Cerebellar nuclear complex (tissue), 1 donor: ENCODE measurements at regions not wholly inside any gene's neighbourhood (a gene's known extent, or its start where the extent isn't known, plus 50 kb on each side); places are given as distances from the start of the nearest gene placed in this dataset.

Experiments
- DNase-seq, 2 experiments: peaks; one replicate each; lab custom pipeline; 2025; lab: John Stamatoyannopoulos, UW

DNA sequence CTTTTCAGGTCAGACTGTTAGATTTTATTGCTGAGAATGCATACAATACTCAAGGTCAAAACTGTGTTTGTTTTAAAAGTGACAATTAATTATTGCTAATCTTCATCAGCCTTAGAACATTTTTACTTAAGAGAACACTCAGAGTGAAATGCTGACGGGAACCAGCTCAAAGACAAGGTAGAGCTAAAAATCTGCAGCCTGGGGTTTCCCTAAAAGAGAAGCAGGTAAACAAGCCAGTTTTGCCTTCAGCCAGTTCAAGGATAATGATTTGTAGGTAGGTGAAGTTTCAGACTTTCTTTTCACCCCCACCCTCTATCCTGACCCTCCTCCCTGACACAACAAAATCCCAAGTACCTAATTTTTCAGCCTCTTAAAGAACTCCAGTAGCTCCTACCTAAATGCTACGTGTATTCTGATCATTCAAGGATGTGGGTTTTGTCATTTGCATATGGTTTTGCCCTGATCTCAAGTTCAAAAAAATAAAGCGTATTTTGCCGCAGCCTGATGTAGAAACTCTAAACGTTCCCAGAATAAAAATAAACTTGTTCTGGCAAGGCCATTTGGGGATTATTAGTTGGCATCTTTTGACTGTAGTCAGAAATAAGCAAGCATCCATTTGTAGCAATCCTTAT, 407.2 kb downstream of the EFNA5 start:
- no peak for DNase-seq

DNA sequence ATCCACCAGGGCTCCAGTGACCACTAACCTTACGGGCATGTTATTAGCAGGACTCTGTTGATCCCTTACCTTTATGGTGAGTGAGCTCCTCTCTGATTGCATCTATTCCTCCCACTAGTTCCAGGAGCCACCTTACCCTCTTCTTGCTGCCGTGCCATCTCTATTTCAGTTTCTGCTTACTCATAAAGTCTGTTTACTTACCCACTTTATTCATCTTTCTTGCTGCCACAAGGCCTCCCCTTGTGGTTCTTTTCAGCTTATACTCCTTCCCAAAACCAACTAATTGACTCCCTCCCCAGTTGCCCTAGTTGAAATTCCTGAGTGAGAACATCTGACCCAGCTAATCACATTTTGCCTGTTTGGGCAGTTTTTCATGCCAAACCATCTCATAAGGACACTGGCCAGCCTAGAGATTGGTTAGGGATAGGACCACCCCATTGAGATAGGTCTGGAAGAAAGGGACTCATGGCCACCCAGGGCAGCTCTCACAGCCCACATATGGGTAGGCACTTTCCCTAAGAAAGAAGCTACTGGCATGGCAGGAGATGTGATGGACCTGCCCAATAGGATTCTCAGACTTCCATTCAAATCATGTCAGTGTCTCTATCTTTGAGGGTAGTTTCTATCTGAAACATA, 412.7 kb downstream of the EFNA5 start:
- DNase-seq = no peak

DNA sequence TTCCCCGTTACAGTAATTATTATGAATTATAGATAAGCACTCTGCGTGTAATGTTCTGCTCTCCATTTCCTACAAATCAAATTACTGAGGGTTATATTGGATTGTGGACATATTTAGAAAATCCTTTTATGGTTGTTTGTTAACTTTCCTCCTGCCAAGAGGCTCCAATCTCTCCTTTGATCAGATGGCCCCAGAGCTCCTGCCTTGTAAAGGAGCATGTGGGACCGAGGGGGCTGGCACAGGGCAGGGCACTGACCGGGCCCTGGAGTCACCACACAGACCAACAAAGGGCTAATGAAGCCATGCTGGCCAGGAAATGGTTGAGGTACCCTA, 415.9 kb downstream of the EFNA5 start:
- DNase-seq = no peak

DNA sequence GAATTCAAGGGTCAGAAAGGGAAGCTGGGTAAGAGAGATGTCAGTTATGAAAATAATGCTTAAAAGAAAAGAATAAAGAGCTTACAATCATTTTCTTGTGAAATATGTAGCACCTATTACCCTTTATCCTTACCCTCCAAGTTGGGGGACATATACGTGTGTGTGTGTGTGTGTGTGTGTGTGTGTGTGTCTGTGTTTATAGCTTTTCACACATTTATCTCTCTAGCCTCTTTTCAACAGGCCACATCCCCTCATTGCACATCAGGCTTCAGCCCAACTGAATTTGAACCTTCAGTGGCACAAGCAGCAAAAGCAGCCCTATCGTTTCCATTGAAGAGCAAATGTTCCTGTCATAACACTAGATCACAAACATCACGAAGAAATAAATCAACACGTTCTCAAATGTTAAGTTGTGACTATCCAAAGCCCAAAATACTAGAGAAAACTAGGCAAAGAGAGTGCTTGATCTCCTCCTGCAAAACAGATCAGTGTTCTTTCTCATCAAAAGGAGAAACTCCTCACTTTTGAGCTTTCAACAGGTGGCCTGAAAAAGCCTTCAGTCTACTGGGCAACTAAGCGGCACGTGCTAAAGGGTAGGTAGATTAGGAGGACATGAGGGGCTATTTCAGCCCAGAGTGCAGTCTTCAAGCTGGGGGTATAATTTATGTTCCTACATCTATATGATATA, 416.4 kb downstream of the EFNA5 start:
- no peak for DNase-seq

DNA sequence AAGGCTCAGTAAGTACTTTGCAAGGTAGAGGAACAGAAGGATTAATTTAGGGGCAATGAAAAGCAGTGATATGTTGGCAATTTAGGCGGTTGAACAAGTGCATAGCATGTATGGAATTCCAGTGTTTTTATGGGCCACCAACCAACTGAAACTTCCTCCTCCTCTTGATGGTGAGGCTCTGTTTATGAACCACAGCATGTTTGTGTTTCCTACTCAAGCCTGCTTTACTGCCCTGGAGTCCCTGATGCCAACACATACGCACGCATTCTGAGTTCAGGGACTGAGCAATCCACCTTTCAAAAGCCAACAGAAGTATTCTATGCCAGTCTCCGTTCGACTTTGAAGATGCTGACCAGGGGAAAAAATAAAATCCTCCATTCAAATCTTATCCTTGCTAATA, 417.5 kb downstream of the EFNA5 start:
- DNase-seq = no peak

DNA sequence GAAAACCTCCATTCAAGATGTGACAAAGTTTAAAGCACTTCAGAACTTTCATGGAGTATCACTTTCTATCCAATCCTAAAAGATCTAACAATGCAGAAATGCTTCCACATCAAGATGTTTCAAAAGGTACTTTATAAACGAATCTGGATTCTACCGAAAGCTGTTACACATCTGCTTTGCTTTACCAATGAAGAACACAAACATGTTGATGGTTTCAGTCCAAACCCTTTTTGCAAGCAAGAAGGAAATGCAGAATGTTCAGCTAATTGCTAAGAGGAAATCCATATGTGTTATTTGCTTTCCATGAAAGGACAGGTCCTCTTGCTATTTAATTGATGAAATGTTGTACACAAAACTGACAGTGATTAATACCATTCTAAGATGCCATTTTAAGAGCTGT, 419.6 kb downstream of the EFNA5 start:
- DNase-seq = no peak

DNA sequence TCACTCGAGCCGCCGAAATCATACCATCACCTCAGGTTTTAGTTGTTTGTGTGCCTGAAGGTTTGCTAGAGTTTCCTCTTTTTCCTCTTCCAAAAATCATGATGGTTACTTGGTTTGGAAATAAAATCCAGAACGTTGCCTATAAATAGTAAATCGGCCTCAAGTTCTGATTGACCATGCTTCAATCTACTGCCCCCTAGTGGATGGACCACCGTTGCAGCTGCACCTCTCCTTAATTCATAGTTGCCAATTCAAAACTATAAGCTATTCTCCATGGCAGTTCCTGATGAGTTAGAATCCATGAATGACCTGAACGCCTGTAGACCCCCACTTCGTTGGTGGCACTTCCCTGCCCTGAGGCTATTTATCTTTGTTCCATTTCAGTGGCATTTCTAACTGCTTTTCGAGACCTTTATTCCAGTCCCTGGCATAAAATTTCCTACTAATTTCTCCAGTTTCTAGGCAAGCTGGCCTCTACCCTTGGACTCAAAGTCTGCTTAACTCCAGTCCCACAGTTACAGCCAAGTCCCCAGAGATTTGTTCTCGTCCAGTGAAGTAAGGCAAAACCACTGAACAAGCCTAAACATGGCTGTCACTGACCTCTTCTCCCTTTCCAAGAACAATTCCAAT, 422.6 kb downstream of the EFNA5 start:
- DNase-seq = no peak

DNA sequence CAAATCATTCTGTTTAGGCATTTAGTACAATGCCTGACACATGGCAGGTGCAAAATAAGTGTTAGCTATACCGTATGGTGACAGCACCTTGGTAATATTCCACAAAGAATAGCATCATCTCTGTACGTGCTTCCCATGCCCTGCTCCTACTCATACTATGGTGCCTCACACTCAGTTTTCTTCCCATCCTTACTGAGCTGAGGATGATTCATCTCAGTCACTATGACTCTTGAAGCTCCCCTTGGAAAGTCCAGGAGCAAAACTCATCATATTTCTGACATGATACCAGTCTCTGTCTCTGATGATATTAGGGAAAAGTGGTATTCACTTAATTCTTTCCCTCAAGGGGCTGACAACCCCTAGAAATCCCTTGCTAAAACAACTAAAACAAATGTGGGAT, 423.3 kb downstream of the EFNA5 start:
- no peak for DNase-seq

DNA sequence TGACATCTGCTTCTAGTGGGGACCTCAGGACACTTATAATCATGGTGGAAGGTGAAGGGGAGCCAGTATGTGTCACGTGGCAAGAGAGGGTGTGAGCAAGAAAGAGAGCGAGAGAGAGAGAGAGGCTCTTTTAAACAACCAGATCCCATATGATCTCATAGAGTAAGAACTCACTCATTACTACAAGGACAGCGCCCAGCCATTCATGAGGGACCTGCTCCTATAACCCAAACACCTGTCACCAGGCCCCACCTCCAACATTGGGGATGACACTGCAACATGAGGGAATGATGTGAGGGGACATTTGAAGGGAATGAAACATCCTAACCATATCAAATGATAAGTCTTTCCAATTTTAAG, 427.5 kb downstream of the EFNA5 start:
- DNase-seq = no peak

DNA sequence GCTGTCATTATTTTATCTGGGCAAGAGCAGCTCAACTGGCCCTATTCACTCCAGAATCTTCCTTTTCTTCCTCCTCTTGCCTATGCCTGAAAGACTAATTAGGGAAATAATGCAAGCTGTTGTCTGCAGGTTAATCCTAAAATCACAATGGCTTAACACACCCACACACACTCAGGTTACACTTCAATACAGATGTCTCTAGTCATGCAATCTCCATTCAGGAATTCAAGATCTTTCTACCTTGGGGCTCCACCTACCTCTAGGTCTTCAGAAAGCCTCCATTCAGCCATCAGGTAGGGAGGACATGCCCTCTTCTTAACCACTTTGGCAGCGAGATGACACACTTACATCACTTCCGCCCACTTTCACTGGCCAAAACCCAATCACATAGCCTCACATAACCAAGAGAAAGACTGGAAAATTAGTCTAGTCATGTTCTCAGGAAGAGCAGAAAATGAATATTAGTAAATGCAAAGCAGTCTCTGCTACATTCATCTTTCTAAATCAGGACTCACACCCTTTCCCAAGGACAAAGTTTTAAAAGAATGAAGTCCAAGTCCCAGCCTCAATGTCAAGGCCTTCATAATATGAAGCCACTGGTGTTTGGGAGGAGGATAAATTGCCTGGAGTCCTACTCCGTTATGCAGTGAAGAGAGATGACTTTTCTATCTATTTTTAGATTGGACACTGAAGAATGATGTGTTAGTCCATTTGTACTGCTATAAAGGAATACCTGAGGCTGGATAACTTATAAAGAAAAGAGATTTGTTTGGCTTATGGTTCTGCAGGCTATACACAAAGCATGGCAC, 428.1 kb downstream of the EFNA5 start:
- DNase-seq = no peak

DNA sequence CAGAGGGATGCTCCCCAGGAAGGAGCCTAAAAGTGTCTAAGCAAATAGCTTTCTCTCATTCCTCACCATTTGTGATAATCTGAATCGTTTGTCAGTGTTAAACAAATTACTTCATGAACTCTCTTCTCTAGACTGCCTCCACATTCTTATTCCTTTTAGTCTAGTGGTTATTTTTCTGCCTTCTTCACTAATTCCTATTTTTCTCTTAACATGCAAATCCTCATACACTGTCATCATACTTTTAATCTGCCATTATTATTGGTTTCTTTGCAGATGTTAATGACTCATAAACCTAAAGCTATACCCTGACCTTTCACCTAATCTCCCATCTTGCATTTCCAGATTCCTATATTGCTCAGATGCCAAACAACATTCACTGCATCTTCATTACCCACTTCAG, 428.9 kb downstream of the EFNA5 start:
- DNase-seq = no peak

DNA sequence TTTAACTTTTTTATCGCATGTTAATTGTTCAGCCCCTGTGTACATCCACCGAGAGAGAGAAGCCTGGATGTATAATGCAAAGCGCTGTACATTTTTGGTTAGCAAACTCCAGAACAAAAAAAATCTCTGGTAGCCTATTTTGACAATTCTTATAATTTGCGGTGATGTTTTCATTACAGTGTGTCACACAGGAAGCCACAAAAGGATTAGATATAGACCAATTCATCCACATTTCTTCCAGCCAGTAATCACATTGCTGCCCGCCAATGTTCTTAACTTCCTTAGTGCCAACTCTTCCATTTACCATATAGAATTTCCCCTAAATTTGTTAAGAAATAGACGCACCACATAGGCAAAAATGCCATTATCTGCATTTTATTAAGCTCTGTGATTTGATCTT, 435.6 kb downstream of the EFNA5 start:
- DNase-seq = no peak

DNA sequence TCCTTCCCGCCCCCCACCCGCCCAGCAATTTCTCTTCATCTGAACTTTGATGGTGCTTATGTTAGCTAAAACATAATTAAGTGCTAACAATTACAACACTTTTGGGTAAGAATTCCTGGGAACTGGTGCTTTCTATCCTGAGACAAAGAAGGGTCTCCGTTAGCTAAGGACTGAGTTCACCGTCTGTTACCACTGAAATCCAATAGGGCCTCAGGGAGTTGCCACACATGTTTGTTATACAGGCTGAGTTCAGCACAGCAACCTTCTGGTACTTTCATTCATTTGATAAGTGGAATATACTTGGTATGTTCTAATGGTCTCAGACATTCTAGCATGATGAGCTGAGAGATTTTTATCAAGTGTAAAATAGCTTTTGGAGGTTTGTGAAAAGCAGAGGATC, 437.9 kb downstream of the EFNA5 start:
- DNase-seq = no peak

DNA sequence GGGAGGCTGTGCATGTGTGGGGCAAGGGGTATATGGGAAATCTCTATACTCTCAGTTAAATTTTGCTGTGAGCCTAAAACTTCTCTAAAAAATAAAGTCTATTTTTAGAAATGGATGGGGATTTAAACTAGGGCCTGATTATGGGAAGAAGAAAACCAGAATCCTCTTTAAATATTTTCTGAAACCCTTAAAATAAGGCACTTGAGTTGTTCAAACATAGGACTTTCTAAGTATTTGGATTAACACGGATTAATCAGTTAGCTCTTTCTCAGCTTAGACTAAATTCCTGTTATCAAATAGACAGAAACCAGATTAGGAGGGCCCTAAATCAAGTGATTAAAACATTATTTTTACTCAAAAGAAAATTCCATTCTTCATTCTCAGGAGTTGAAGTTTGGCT, 438.4 kb downstream of the EFNA5 start:
- DNase-seq = no peak

DNA sequence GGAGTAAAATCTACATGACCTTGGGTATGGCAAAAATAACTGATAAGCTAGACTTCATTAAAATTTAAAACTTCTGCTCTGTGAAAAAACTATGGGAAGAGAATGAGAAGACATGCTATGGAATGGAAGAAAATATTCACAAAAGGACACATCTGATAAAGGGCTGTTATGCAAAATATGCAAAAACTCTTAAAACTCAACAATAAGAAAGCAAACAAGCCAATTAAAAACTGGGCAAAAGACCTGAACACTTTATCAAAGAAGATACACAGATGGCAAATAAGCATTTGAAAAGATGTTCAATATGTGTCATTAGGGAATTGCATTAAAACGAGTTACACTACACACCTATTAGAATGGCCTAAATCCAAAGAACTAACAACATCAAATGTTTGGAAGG, 439.5 kb downstream of the EFNA5 start:
- no peak for DNase-seq

DNA sequence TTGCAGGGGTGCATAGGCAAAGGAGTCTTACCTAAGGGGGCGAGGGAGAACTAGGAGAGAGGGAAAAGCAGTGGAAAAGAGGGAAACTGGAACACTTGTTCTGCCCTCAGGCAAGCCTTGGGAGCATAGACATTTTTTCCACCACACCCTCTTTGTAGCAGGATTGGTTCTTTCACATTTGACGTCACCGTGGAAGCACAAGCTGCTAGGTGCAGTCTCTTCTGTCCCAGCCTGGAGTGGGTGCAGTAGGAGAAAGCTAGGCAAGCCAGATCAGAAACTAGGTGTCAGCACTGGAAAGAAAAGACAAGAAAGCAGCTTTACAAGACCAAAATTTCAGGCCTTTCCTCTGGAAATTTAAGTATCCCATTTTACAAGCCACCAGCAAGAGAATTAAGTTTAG, 440.4 kb downstream of the EFNA5 start:
- no peak for DNase-seq

DNA sequence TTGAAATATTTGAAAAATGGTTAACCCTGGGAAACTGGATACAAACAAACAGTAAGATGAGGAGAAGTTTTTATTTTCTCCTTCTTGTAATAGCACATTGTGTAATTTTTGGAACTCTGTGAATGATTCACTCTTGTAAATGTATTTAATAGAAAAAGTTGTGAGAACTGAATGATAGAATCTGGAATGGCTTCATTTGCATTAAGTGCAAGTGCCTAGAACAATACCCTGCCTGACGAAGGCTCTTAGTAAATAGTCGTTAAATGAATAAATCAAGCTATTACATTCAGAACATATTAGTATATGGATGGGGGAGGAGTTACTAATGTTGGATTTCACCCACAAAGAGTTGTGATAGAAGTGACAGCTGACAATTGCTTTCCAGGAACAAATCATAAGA, 442.5 kb downstream of the EFNA5 start:
- DNase-seq = no peak

DNA sequence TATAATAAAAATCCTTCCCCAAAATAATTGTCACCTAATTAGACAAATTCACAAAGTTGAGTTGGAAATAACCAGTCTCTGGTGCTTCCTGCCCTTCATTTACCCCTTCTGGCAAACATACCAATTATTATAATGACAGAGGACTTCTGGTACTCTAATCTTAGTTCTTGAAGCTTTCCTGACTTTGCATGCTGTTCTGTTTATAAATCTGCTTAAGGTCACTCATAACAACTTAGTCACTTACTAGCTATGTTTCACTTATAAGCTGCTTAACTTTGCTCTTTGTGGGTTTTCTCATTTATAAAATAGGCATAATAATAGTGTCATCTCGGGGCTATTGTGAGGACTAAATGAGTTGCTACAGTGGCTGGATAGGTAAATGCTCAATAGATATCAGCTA, 446.5 kb downstream of the EFNA5 start:
- no peak for DNase-seq

DNA sequence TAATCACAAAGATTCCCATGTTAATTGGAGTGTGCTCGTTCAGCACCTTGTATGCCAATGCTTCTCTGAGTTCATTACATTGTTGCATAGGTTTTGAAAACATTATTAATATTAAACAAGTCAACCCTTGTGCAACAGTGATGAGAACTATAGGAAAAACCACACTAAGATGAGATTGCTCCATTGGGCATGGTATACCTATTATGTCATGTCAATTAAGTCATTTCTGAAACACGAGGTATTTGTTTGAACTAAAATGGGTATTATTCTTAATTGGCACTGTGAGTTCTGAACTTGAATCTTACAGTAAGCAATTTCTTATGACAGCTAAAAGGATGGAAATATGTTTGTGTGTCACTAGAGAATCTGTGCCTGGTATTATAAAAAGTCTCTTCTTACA, 447.7 kb downstream of the EFNA5 start:
- DNase-seq = no peak

DNA sequence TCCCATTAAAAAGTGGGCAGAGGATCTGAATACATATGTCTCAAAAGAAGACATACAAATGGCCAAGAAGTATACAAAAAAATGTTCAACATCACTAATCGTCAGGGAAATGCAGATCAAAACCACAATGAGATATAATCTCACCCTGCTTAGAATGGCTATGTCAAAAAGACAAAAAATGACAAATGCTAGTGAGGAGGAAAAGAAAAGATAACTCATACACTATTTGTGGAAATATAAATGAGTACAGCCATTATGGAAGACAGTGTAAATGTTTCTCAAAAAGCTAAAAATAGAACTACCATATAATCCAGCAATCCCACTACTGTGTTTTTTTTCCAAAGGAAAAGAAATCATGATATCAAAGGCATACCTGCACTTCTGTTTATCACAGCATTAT, 450.7 kb downstream of the EFNA5 start:
- DNase-seq = no peak

DNA sequence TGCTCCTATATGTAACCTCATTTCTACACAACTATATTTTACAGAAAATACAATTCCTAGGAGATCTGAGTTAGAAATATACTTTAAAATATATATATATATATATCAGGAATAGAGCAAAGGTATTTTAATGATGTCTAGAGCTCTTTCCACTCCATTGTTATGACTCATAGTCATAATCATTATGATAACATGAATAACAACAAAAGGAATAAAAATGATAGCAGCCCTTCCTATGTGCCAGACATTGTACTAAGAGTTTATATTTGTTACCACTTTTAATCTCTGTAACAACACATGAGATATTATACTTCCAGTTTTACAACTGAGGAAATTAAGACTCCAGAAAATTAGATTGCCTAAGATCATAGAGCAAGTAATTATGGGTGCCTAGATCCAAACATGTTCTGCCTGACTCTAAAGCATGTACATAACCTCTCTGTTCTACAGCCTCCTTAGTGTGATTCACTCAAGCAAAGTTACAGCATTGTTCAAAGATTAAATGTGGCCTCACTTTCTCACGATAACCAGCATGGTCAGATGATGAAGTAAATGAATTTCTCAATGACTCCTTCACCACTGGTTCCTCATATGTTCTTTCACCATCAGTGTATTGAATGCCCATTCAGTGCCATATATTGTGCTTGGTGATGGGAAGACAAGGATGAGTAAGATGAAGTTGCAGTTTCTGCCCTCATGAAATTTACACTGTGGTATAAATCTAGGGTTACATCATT, 452.1 kb downstream of the EFNA5 start:
- no peak for DNase-seq

DNA sequence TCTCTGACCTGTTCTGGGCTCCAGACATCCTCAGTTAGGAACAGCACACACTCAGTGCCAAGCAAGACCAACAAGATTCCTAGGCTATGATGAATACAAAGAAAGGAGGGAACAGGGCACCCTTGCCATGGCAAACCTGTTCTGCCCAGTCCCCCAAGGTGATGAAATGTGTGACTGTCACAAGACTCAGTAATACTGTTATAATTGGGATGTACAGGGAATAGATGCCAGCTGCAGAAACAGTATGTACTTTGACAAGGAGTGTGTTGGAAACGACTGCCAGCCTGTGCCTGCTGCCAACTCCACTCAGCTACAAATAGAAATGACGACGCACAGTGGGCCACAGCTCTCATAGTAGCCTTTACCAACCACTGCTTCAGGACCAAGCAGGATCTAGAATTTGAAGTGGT, 453.0 kb downstream of the EFNA5 start:
- DNase-seq = peak in 1 of 2 experiments; percentile 24
